IMR-90 (cell line): ENCODE measurements at regions not wholly inside any gene's neighbourhood (a gene's known extent, or its start where the extent isn't known, plus 50 kb on each side); places are given as distances from the start of the nearest gene placed in this dataset.

Experiments
- ATAC-seq: fragments of 200-7000 bp; cut with Tn5 transposase; 2 replicates; pipeline ENCODE4 v1.9.1; 2020; ENCODE audit warnings: low read depth, mild to moderate bottlenecking, moderate library complexity
- BruUV-seq: library from RNA; stranded (reverse); fragments of 400-500 nt; replicated peaks from 2 replicates; lab custom pipeline; 2021; lab: Mats Ljungman, UMichigan
- CTCF ChIA-PET: fragments of 300-600 bp; formaldehyde crosslinking; extraction: SDS; loops from one replicate; lab custom pipeline; 2021; ENCODE audit warnings: antibody characterized with exemption; lab: Yijun Ruan, JAX
- POLR2A ChIA-PET: fragments of 300-600 bp; sonication (Branson Sonifier 250); formaldehyde crosslinking; loops from one replicate; lab custom pipeline; 2022; ENCODE audit warnings: antibody characterized with exemption; ENCODE audit not compliant: unreplicated experiment; lab: Charles Lee
- DNase-seq: peaks from one replicate; pipeline ENCODE4 v3.0.0; 2013
- H2AFZ ChIP-seq: replicated peaks from 2 replicates; pipeline ENCODE3; 2013; ENCODE audit warnings: low read length, mild to moderate bottlenecking; ENCODE audit not compliant: poor library complexity
- H2AK5ac ChIP-seq: 2 replicates; pipeline ENCODE4 v1.6.1; 2013; ENCODE audit warnings: low read depth, low read length, inconsistent platforms
- H2AK9ac ChIP-seq: replicated peaks from 2 replicates; pipeline ENCODE3; 2013; ENCODE audit warnings: mild to moderate bottlenecking, low read depth, low read length, moderate library complexity; ENCODE audit not compliant: poor library complexity
- H2BK120ac ChIP-seq: 2 replicates; pipeline ENCODE4 v1.6.1; 2013; ENCODE audit warnings: low read depth, low read length, inconsistent platforms
- H2BK15ac ChIP-seq: 3 replicates; pipeline ENCODE4 v1.6.1; 2013; ENCODE audit warnings: low read depth, low read length, inconsistent platforms
- H2BK20ac ChIP-seq: 2 replicates; pipeline ENCODE4 v1.6.1; 2013; ENCODE audit warnings: low read depth, mild to moderate bottlenecking, inconsistent platforms, low read length, moderate library complexity
- H2BK5ac ChIP-seq: 2 replicates; pipeline ENCODE4 v1.6.1; 2013; ENCODE audit warnings: mild to moderate bottlenecking, low read depth, low read length, inconsistent platforms; ENCODE audit not compliant: poor library complexity, severe bottlenecking
- H3K14ac ChIP-seq: replicated peaks from 2 replicates; pipeline ENCODE4 v1.6.1; 2013; ENCODE audit warnings: low read depth, low read length, inconsistent platforms
- H3K18ac ChIP-seq: 2 replicates; pipeline ENCODE4 v1.6.1; 2013; ENCODE audit warnings: low read depth, low read length, control low read depth
- H3K23ac ChIP-seq: 2 replicates; pipeline ENCODE4 v1.6.1; 2013; ENCODE audit warnings: low read depth, low read length, inconsistent platforms
- H3K27ac ChIP-seq: 2 replicates; pipeline ENCODE4 v1.5.1; 2013; ENCODE audit warnings: mild to moderate bottlenecking, control low read depth, low read length; ENCODE audit not compliant: insufficient read depth
- H3K27me3 ChIP-seq: 2 replicates; pipeline ENCODE4 v1.6.1; 2013; ENCODE audit warnings: low read length; ENCODE audit not compliant: control insufficient read depth, insufficient read depth
- H3K36me3 ChIP-seq: 2 replicates; pipeline ENCODE4 v1.6.1; 2013; ENCODE audit warnings: low read length, mixed read lengths; ENCODE audit not compliant: control insufficient read depth, insufficient read depth
- H3K4ac ChIP-seq: 2 replicates; pipeline ENCODE4 v1.6.1; 2013; ENCODE audit warnings: low read depth, low read length, inconsistent platforms
- H3K4me1 ChIP-seq: 2 replicates; pipeline ENCODE4 v1.6.1; 2013; ENCODE audit warnings: low read length, mixed read lengths; ENCODE audit not compliant: control insufficient read depth, insufficient read depth
- H3K4me2 ChIP-seq: 2 replicates; pipeline ENCODE4 v1.6.1; 2013; ENCODE audit warnings: low read depth, mild to moderate bottlenecking, control low read depth, low read length, moderate library complexity
- H3K4me3 ChIP-seq: 2 replicates; pipeline ENCODE4 v1.5.1; 2013; ENCODE audit warnings: low read depth, mild to moderate bottlenecking, control low read depth, low read length, moderate library complexity; ENCODE audit not compliant: insufficient read depth
- H3K56ac ChIP-seq: 2 replicates; pipeline ENCODE4 v1.6.1; 2013; ENCODE audit warnings: low read length, inconsistent platforms; ENCODE audit not compliant: insufficient read depth; ENCODE audit errors: extremely low read depth
- H3K79me1 ChIP-seq, 2 experiments: 2 replicates each; pipeline ENCODE4 v1.6.1; 2013; ENCODE audit warnings: low read length in 2 of 2, inconsistent platforms in 1 of 2, low read depth in 1 of 2
- H3K9ac ChIP-seq: 2 replicates; pipeline ENCODE4 v1.6.1; 2013; ENCODE audit warnings: low read depth, low read length, control low read depth
- H3K9me1 ChIP-seq: 2 replicates; pipeline ENCODE4 v1.6.1; 2013; ENCODE audit warnings: low read length, inconsistent platforms; ENCODE audit not compliant: insufficient read depth
- H3K9me3 ChIP-seq: 2 replicates; pipeline ENCODE4 v1.6.1; 2013; ENCODE audit warnings: low read length; ENCODE audit not compliant: control insufficient read depth, insufficient read depth
- H4K20me1 ChIP-seq: 2 replicates; pipeline ENCODE4 v1.6.1; 2013; ENCODE audit warnings: low read length, inconsistent platforms; ENCODE audit not compliant: insufficient read depth
- H4K5ac ChIP-seq: 2 replicates; pipeline ENCODE4 v1.6.1; 2013; ENCODE audit warnings: mild to moderate bottlenecking, low read depth, low read length, control low read depth
- H4K8ac ChIP-seq, 2 experiments: 2 replicates each; pipeline ENCODE4 v1.6.1; 2013; ENCODE audit warnings: low read depth in 2 of 2, low read length in 2 of 2, control low read depth in 1 of 2, inconsistent platforms in 1 of 2
- H4K91ac ChIP-seq: 2 replicates; pipeline ENCODE4 v1.6.1; 2013; ENCODE audit warnings: low read depth, low read length, inconsistent platforms; ENCODE audit not compliant: insufficient read depth
- MAFK ChIP-seq: IDR thresholded peaks from 2 replicates; pipeline ENCODE4 v1.6.1; 2012; ENCODE audit warnings: low read depth, low read length, improper control_type of control experiment
- MXI1 ChIP-seq: IDR thresholded peaks from 2 replicates; pipeline ENCODE4 v1.6.1; 2012; ENCODE audit warnings: low read depth, mild to moderate bottlenecking, low read length, moderate library complexity, borderline replicate concordance
- NFE2L2 ChIP-seq: fragments of 150-350 bp; IDR thresholded peaks from 2 replicates; pipeline ENCODE4 v1.6.1; 2016; ENCODE audit warnings: low read depth, mild to moderate bottlenecking, low read length
- SMC3 ChIP-seq: fragments of 150-350 bp; IDR thresholded peaks from 2 replicates; pipeline ENCODE4 v1.6.1; 2016; ENCODE audit warnings: low read depth, mild to moderate bottlenecking, antibody characterized with exemption, low read length, moderate library complexity
- WGBS, 2 experiments: methylation state at CpG; one replicate each; pipeline versions ENCODE4 v1.1.5 to v1.1.7; 2013; ENCODE audit warnings: missing lambda C conversion rate in 2 of 2; ENCODE audit not compliant: insufficient read length in 1 of 2; ENCODE audit errors: extremely low coverage in 2 of 2; 5-methylcytosine and 5-hydroxymethylcytosine counted together
- dilution Hi-C: fragments of 300-500 bp; cut with HindIII; formaldehyde crosslinking; loops from one replicate; pipeline ENCODE4 v1.14.3; 2018; ENCODE audit warnings: low sequenced_read_pairs; ENCODE audit not compliant: unreplicated experiment
- in situ Hi-C: fragments of 300-500 bp; cut with MboI; formaldehyde crosslinking; loops from 3 replicates; pipeline ENCODE4 v1.14.3; 2019; ENCODE audit warnings: low sequenced_read_pairs, inconsistent platforms, mixed read lengths
- intact Hi-C: fragments of 100-400 bp; cut with micrococcal nuclease; formaldehyde crosslinking; loops from 2 replicates; pipeline ENCODE4 v1.10.0; 2022

- H3K4me1 ChIP-seq = peaks cover 26% of the 10 kb centered on the region
- peak overlapping the region; percentile 83 for H2BK120ac ChIP-seq
- WGBS, 2 experiments = no CpG with 5 or more reads among the region's 6 CpGs
- H3K9ac ChIP-seq = no peak overlapping the region
- no peak overlapping the region for H2BK5ac ChIP-seq
- no peak overlapping the region for H2AFZ ChIP-seq
- ChIA-PET POLR2A (no interaction called here), CTCF (no interaction called here)
- dilution Hi-C loops = no loop called here
- ATAC-seq (no peak; the same call in 1 of the 2 replicates), DNase-seq (no peak)
- H4K8ac ChIP-seq = peak overlapping the region; percentile 16 to 47; a peak in 2 of 4 replicates
- H2AK9ac ChIP-seq = no peak overlapping the region
- peak overlapping the region; percentile 76 for H2AK5ac ChIP-seq
- peaks cover 9% of the 10 kb centered on the region for H3K9me1 ChIP-seq
- no peak overlapping the region for H3K4me3 ChIP-seq
- H3K4ac ChIP-seq = peak overlapping the region; percentile 75
- H4K5ac ChIP-seq = no peak overlapping the region
- peak overlapping the region; percentile 78; the same call in 1 of the 2 replicates for H2BK20ac ChIP-seq
- no TSS peak for BruUV-seq
- peak overlapping the region; percentile 11; the same call in 1 of the 2 replicates for H3K23ac ChIP-seq
- peak overlapping the region; percentile 37; the same call in 1 of the 2 replicates for H3K14ac ChIP-seq
- no peaks in the 10 kb centered on the region for H4K20me1 ChIP-seq
- peak overlapping the region; percentile 4; the same call in 1 of the 2 replicates for H3K27ac ChIP-seq
- peaks cover 4% of the 10 kb centered on the region; the same call in 1 of the 2 replicates for H3K9me3 ChIP-seq
- peak overlapping the region; percentile 22; the same call in 2 of the 3 replicates for H2BK15ac ChIP-seq
- H3K4me2 ChIP-seq = no peak overlapping the region
- H3K56ac ChIP-seq = no peak overlapping the region
- H3K27me3 ChIP-seq = no peaks in the 10 kb centered on the region
- TF ChIP-seq MXI1 (no peak), NFE2L2 (no peak), SMC3 (no peak), MAFK (no peak)
- no peaks in the 10 kb centered on the region for H3K79me1 ChIP-seq
- H3K18ac ChIP-seq = no peak overlapping the region
- in situ Hi-C loops = no loop called here
- H4K91ac ChIP-seq = peak overlapping the region; percentile 13
- no peaks in the 10 kb centered on the region for H3K36me3 ChIP-seq
- intact Hi-C loops = no loop called here
These were observed 479.1 kb downstream of the CCDC171 start for GRCh38 chr9:16031971-16032370.
